Mesodermal cell (in vitro differentiated cells): ENCODE measurements at regions not wholly inside any gene's neighbourhood (a gene's known extent, or its start where the extent isn't known, plus 50 kb on each side); places are given as distances from the start of the nearest gene placed in this dataset.
"Not testable (repeated sequence)": the region's sequence is repeated elsewhere in the genome, so short reads cannot be mapped to it uniquely, and the experiment has no call there.

Experiments used
- H3K27ac ChIP-seq: 2 replicates; pipeline ENCODE4 v1.7.0; 2013; ENCODE audit warnings: mild to moderate bottlenecking, low read depth, low read length, moderate library complexity; ENCODE audit not compliant: severe bottlenecking
- H3K36me3 ChIP-seq: 2 replicates; pipeline ENCODE4 v1.7.1; 2013; ENCODE audit warnings: mild to moderate bottlenecking, low read length, moderate library complexity; ENCODE audit not compliant: control insufficient read depth, insufficient read depth
- H3K4me1 ChIP-seq: one replicate; pipeline ENCODE4 v1.7.1; 2013; ENCODE audit warnings: mild to moderate bottlenecking, low read length; ENCODE audit not compliant: insufficient read depth, control insufficient read depth, poor library complexity, severe bottlenecking
- H3K4me3 ChIP-seq: 2 replicates; pipeline ENCODE4 v1.7.0; 2013; ENCODE audit warnings: low read length, control low read depth, mild to moderate bottlenecking; ENCODE audit not compliant: insufficient read depth, poor library complexity, severe bottlenecking; ENCODE audit errors: extremely low read depth
- H3K9me3 ChIP-seq: 2 replicates; pipeline ENCODE4 v1.7.1; 2013; ENCODE audit warnings: mild to moderate bottlenecking, low read length, moderate library complexity; ENCODE audit not compliant: control insufficient read depth
- WGBS, 2 experiments: methylation state at CpG; one replicate each; pipeline ENCODE4 v1.1.5; 2013; ENCODE audit warnings: missing lambda C conversion rate in 2 of 2; ENCODE audit not compliant: insufficient coverage in 2 of 2; 5-methylcytosine and 5-hydroxymethylcytosine counted together

GRCh38 chr7:156386097-156386496 is 254.5 kb upstream of the RNF32 start:
- H3K36me3 ChIP-seq: no peaks in the 10 kb centered on the region
- no peaks in the 10 kb centered on the region for H3K9me3 ChIP-seq
- H3K27ac ChIP-seq: no peak overlapping the region
- 20 to 31% methylated on average over 6 of the region's 6 CpGs for WGBS, 2 experiments
- H3K4me3 ChIP-seq: no peak overlapping the region
- peaks cover 12% of the 10 kb centered on the region for H3K4me1 ChIP-seq

GRCh38 chr7:156384706-156385105 is 255.9 kb upstream of the RNF32 start:
- H3K4me3 ChIP-seq: no peak overlapping the region
- no peaks in the 10 kb centered on the region for H3K36me3 ChIP-seq
- H3K9me3 ChIP-seq: no peaks in the 10 kb centered on the region
- no peak overlapping the region for H3K27ac ChIP-seq
- 94 to 95% methylated on average over 13 to 14 of the region's 14 CpGs for WGBS, 2 experiments
- peaks cover 12% of the 10 kb centered on the region for H3K4me1 ChIP-seq

- no peak overlapping the region for H3K4me3 ChIP-seq
- no peaks in the 10 kb centered on the region for H3K9me3 ChIP-seq
- peaks cover 12% of the 10 kb centered on the region for H3K4me1 ChIP-seq
- WGBS, 2 experiments: 42 to 67% methylated on average over 1 to 2 of the region's 4 CpGs
- H3K27ac ChIP-seq: no peak overlapping the region
- H3K36me3 ChIP-seq: no peaks in the 10 kb centered on the region
These were observed 257.0 kb upstream of the RNF32 start for GRCh38 chr7:156383526-156383925.

GRCh38 chr7:156380261-156380660 is 260.3 kb upstream of the RNF32 start:
- no peak overlapping the region for H3K4me3 ChIP-seq
- peaks cover 12% of the 10 kb centered on the region for H3K4me1 ChIP-seq
- H3K36me3 ChIP-seq: no peaks in the 10 kb centered on the region
- H3K9me3 ChIP-seq: no peaks in the 10 kb centered on the region
- 61 to 79% methylated on average over 2 to 3 of the region's 4 CpGs for WGBS, 2 experiments
- no peak overlapping the region for H3K27ac ChIP-seq

- peaks cover 12% of the 10 kb centered on the region for H3K4me1 ChIP-seq
- 80 to 81% methylated on average over 10 to 13 of the region's 14 CpGs for WGBS, 2 experiments
- no peaks in the 10 kb centered on the region for H3K9me3 ChIP-seq
- no peak overlapping the region for H3K4me3 ChIP-seq
- no peaks in the 10 kb centered on the region for H3K36me3 ChIP-seq
- no peak overlapping the region for H3K27ac ChIP-seq
These were observed 261.1 kb upstream of the RNF32 start for GRCh38 chr7:156379324-156380070.

GRCh38 chr7:156378806-156379205 is 261.8 kb upstream of the RNF32 start:
- Histone ChIP-seq H3K4me1 (peaks cover 8% of the 10 kb centered on the region), H3K36me3 (no peaks in the 10 kb centered on the region), H3K9me3 (no peaks in the 10 kb centered on the region), H3K27ac (no peak overlapping the region), H3K4me3 (no peak overlapping the region)
- 82 to 85% methylated on average over 7 to 9 of the region's 10 CpGs for WGBS, 2 experiments

- H3K36me3 ChIP-seq: no peaks in the 10 kb centered on the region
- H3K4me3 ChIP-seq: no peak overlapping the region
- H3K27ac ChIP-seq: no peak overlapping the region
- H3K9me3 ChIP-seq: no peaks in the 10 kb centered on the region
- 84 to 85% methylated on average over 5 of the region's 7 CpGs for WGBS, 2 experiments
- H3K4me1 ChIP-seq: no peaks in the 10 kb centered on the region
These were observed 264.3 kb upstream of the RNF32 start for GRCh38 chr7:156376317-156376716.

GRCh38 chr7:156374335-156374734 is 266.2 kb upstream of the RNF32 start:
- H3K9me3 ChIP-seq: no peaks in the 10 kb centered on the region
- H3K4me1 ChIP-seq: no peaks in the 10 kb centered on the region
- H3K4me3 ChIP-seq: no peak overlapping the region
- H3K27ac ChIP-seq: no peak overlapping the region
- 95 to 100% methylated on average over 3 to 4 of the region's 4 CpGs for WGBS, 2 experiments
- H3K36me3 ChIP-seq: no peaks in the 10 kb centered on the region

- H3K27ac ChIP-seq, H3K9me3 ChIP-seq, H3K4me1 ChIP-seq, H3K36me3 ChIP-seq, H3K4me3 ChIP-seq: not testable (repeated sequence)
- WGBS, 2 experiments: 80% methylated on average over 2 of the region's 6 CpGs; no CpG with 5 or more reads in 1 of the 2 experiments
These were observed 270.6 kb upstream of the RNF32 start for GRCh38 chr7:156369929-156370328.

GRCh38 chr7:156368053-156368843 is 272.3 kb upstream of the RNF32 start:
- Histone ChIP-seq H3K27ac (no peak overlapping the region), H3K4me3 (no peak overlapping the region), H3K4me1 (no peaks in the 10 kb centered on the region), H3K36me3 (no peaks in the 10 kb centered on the region), H3K9me3 (no peaks in the 10 kb centered on the region)
- 89 to 92% methylated on average over 10 to 11 of the region's 12 CpGs for WGBS, 2 experiments

GRCh38 chr7:156363751-156364150 is 276.8 kb upstream of the RNF32 start:
- 87 to 100% methylated on average over 5 of the region's 5 CpGs for WGBS, 2 experiments
- H3K9me3 ChIP-seq: no peaks in the 10 kb centered on the region
- H3K27ac ChIP-seq: no peak overlapping the region
- H3K4me3 ChIP-seq: no peak overlapping the region
- no peaks in the 10 kb centered on the region for H3K4me1 ChIP-seq
- H3K36me3 ChIP-seq: no peaks in the 10 kb centered on the region
